K562 (cell line): ENCODE measurements at regions not wholly inside any gene's neighbourhood (a gene's known extent, or its start where the extent isn't known, plus 50 kb on each side); places are given as distances from the start of the nearest gene placed in this dataset.

Experiments used
- ATAC-seq: fragments of 200-7000 bp; cut with Tn5 transposase; 3 replicates; pipeline ENCODE4 v1.9.1; 2020; ENCODE audit warnings: moderate library complexity
- BruUV-seq: library from RNA; stranded (reverse); fragments of 400-500 nt; replicated peaks from 2 replicates; lab custom pipeline; 2021; lab: Mats Ljungman, UMichigan
- CTCF ChIA-PET: fragments of 300-600 bp; formaldehyde crosslinking; extraction: SDS; loops from one replicate; lab custom pipeline; 2021; ENCODE audit warnings: low intra/inter-chr PET ratio; lab: Yijun Ruan, JAX
- POLR2A ChIA-PET: fragments of 300-600, 350-650 bp; sonication (Branson Sonifier 250); formaldehyde crosslinking; extraction: SDS; loops from one replicate; lab custom pipeline; 2021; ENCODE audit warnings: antibody characterized with exemption, inconsistent platforms; lab: Yijun Ruan, JAX
- DNase-seq, 4 experiments: peaks; one replicate each; pipeline versions ENCODE4 v3.0.0 to v3.0.0-alpha.2; 2011 to 2018; ENCODE audit warnings: low spot score in 3 of 4, mixed read lengths in 3 of 4; ENCODE audit errors: extremely low read depth in 1 of 4
- FAIRE-seq: peaks from 2 replicates; lab custom pipeline; 2011; peaks lifted over from hg19 to GRCh38; lab: Jason Lieb, UNC
- H2AFZ ChIP-seq: 2 replicates; pipeline ENCODE4 v1.6.0; 2011; ENCODE audit warnings: low read depth, low read length, control low read depth, inconsistent platforms
- H3K27ac ChIP-seq: fragments of 200-600 bp; 3 replicates; pipeline ENCODE4 v1.8.0; 2011; ENCODE audit warnings: low read depth, mild to moderate bottlenecking, control low read depth, inconsistent platforms, low read length, moderate library complexity, mixed read lengths; ENCODE audit errors: extremely low read depth
- H3K27me3 ChIP-seq, 2 experiments: fragments of 300-600 bp in 1 of 2; 2 replicates in 1 of 2; 3 replicates in 1 of 2; pipeline versions ENCODE4 v1.6.0 to v1.8.0; 2011; ENCODE audit warnings: inconsistent platforms in 2 of 2, low read length in 2 of 2, mild to moderate bottlenecking in 1 of 2, mixed read lengths in 1 of 2, moderate library complexity in 1 of 2; ENCODE audit not compliant: control insufficient read depth in 2 of 2, insufficient read depth in 2 of 2
- H3K36me3 ChIP-seq: fragments of 300-600 bp; 3 replicates; pipeline ENCODE4 v1.8.0; 2011; ENCODE audit warnings: mild to moderate bottlenecking, low read length, inconsistent platforms; ENCODE audit not compliant: control insufficient read depth, insufficient read depth
- H3K4me1 ChIP-seq, 2 experiments: fragments of 200-600 bp in 1 of 2; replicated peaks in 1 of 2; 2 replicates in 1 of 2; 3 replicates in 1 of 2; pipeline versions ENCODE4 v1.5.1 to v1.8.0; 2011; ENCODE audit warnings: inconsistent platforms in 2 of 2, low read length in 2 of 2, mild to moderate bottlenecking in 1 of 2, mixed read lengths in 1 of 2, moderate library complexity in 1 of 2; ENCODE audit not compliant: control insufficient read depth in 2 of 2, insufficient read depth in 2 of 2
- H3K4me2 ChIP-seq: 2 replicates; pipeline ENCODE4 v1.6.1; 2011; ENCODE audit warnings: low read length, control low read depth, inconsistent platforms, mixed read lengths; ENCODE audit not compliant: insufficient read depth
- H3K4me3 ChIP-seq: fragments of 200-600 bp; sonication (generic), shearing (Covaris generic); 2 replicates; pipeline ENCODE4 v1.5.1; 2016; ENCODE audit warnings: control low read depth, inconsistent platforms
- H3K79me2 ChIP-seq: fragments of 200-600 bp; 3 replicates; pipeline ENCODE4 v1.8.0; 2011; ENCODE audit warnings: low read length, inconsistent platforms; ENCODE audit not compliant: control insufficient read depth, insufficient read depth
- H3K9ac ChIP-seq, 2 experiments: 2 replicates each; pipeline versions ENCODE4 v1.6.0 to v1.6.1; 2011; ENCODE audit warnings: low read depth in 2 of 2, low read length in 2 of 2, control low read depth in 1 of 2, inconsistent platforms in 1 of 2, mild to moderate bottlenecking in 1 of 2, mixed read lengths in 1 of 2; ENCODE audit not compliant: insufficient read depth in 1 of 2
- H3K9me1 ChIP-seq: one replicate; pipeline ENCODE4 v1.6.0; 2011; ENCODE audit warnings: inconsistent platforms, mild to moderate bottlenecking, low read length, moderate library complexity; ENCODE audit not compliant: control insufficient read depth, insufficient read depth
- H3K9me3 ChIP-seq: replicated peaks from 2 replicates; pipeline ENCODE4 v1.5.1; 2011; ENCODE audit warnings: low read depth, low read length, inconsistent platforms; ENCODE audit not compliant: control insufficient read depth, insufficient read depth
- H4K20me1 ChIP-seq: replicated peaks from 2 replicates; pipeline ENCODE4 v1.6.1; 2011; ENCODE audit warnings: low read length, inconsistent platforms, mixed read lengths; ENCODE audit not compliant: control insufficient read depth, insufficient read depth
- ATF1 ChIP-seq, 2 experiments: fragments of 450-650 bp in 1 of 2; IDR thresholded peaks; 2 replicates each; pipeline ENCODE4 v1.6.1; 2016; ENCODE audit warnings: missing compliant biosample characterization in 1 of 2, missing genetic modification characterization in 1 of 2
- BRD4 ChIP-seq: fragments of 200-600 bp; sonication (generic); IDR thresholded peaks from 2 replicates; pipeline ENCODE4 v1.6.1; 2017; ENCODE audit warnings: inconsistent platforms
- ELK1 ChIP-seq: sonication (generic); formaldehyde crosslinking; IDR thresholded peaks from 2 replicates; pipeline ENCODE4 v1.8.1; 2022; ENCODE audit warnings: missing genetic modification reagents
- NFYB ChIP-seq: IDR thresholded peaks from 2 replicates; pipeline ENCODE4 v1.6.1; 2011; ENCODE audit warnings: mild to moderate bottlenecking, moderate library complexity; ENCODE audit not compliant: insufficient read length; ENCODE audit errors: extremely low read depth
- NR2F6 ChIP-seq: fragments of 450-650 bp; formaldehyde crosslinking; IDR thresholded peaks from 2 replicates; pipeline ENCODE4 v1.4.0; 2020; ENCODE audit warnings: mild to moderate bottlenecking
- RBM34 ChIP-seq: fragments of 200-400 bp; formaldehyde crosslinking; IDR thresholded peaks from 2 replicates; pipeline ENCODE4 v1.6.1; 2018; ENCODE audit warnings: low read length, borderline replicate concordance; ENCODE audit not compliant: insufficient read depth
- RFX1 ChIP-seq: fragments of 450-650 bp; IDR thresholded peaks from 2 replicates; pipeline ENCODE4 v1.6.1; 2016; ENCODE audit warnings: mild to moderate bottlenecking, moderate library complexity
- SMARCB1 ChIP-seq: IDR thresholded peaks from 2 replicates; pipeline ENCODE4 v1.6.1; 2011; ENCODE audit warnings: improper control_type of control experiment, low read depth; ENCODE audit not compliant: insufficient read length
- TAF7 ChIP-seq: fragments of 450-650 bp; IDR thresholded peaks from 2 replicates; pipeline ENCODE4 v1.6.1; 2016; ENCODE audit warnings: missing genetic modification characterization, missing compliant biosample characterization
- ZBTB1 ChIP-seq: sonication (generic); formaldehyde crosslinking; IDR thresholded peaks from 2 replicates; pipeline ENCODE4 v1.8.1; 2023; ENCODE audit warnings: missing genetic modification reagents, low read depth, mild to moderate bottlenecking, borderline replicate concordance
- ZBTB11 ChIP-seq, 3 experiments: fragments of 200-800 bp in 1 of 3; fragments of 250-450 bp in 1 of 3; fragments of 450-650 bp in 1 of 3; sonication (Bioruptor Pico) in 1 of 3; sonication (Bioruptor generic) in 1 of 3; formaldehyde crosslinking in 1 of 3; IDR thresholded peaks; 2 replicates each; pipeline versions ENCODE4 v1.6.1 to v1.8.0; 2016 to 2022; ENCODE audit warnings: mild to moderate bottlenecking in 2 of 3, missing genetic modification characterization in 2 of 3, missing compliant biosample characterization in 1 of 3, moderate library complexity in 1 of 3
- ZBTB8A ChIP-seq: fragments of 450-650 bp; IDR thresholded peaks from 2 replicates; pipeline ENCODE4 v1.6.1; 2018; ENCODE audit warnings: mild to moderate bottlenecking, moderate library complexity; ENCODE audit not compliant: partially characterized antibody
- ZNF197 ChIP-seq: fragments of 200-800 bp; sonication (Bioruptor generic); IDR thresholded peaks from 2 replicates; pipeline ENCODE4 v1.6.1; 2016; ENCODE audit warnings: low read depth, missing genetic modification characterization, missing compliant biosample characterization
- ZNF316 ChIP-seq: fragments of 450-650 bp; IDR thresholded peaks from 2 replicates; pipeline ENCODE4 v1.6.1; 2016
- in situ Hi-C: fragments of 300-500 bp; cut with MboI; formaldehyde crosslinking; loops from 4 replicates; pipeline ENCODE4 v1.15.0; 2018; ENCODE audit warnings: inconsistent platforms, mixed read lengths
- intact Hi-C: fragments of 100-400 bp; cut with micrococcal nuclease; formaldehyde crosslinking; loops from 2 replicates; pipeline ENCODE4 v1.14.2; 2022
- TF ChIP-seq, protein P1 (sequence below): fragments of 450-650 bp; formaldehyde crosslinking; IDR thresholded peaks from 2 replicates; pipeline ENCODE4 v1.4.0; 2022; ENCODE audit warnings: missing genetic modification characterization

DNA sequence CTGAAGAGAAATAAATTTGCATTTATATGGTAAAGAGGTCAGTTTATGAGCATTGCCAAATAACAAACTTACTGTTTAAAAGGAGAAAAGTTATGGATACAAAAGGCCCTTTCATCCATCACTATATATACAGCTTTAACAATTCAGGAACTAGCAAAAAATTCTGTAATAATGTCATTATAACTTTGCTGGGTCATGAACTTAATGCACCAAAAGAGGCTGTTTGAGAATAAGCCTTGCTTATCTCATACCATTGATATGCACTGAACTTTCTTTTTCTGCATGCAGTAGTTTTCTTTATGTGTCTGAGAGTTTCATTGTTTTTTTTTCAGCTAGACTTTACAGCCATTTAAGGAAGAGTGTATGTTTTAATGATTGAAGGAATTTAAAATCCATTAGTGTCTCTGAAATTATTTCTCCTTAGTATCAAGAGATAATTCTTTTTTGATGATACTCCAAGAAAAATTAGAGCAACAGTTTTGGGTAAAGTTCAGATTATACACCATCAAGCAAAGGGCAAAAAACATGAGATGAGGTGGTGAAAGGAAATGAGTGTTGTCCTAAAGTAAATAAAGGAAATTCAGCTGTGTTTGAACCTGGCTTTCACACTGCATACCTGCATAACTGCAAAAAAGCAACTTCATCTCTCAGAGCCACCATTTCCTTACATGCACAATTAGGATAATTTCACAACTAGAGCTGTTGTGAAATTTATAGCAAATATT lies 188.2 kb upstream of the ANO3 start:
- intact Hi-C loops, result no loop called here
- no peak overlapping the region for H3K4me2 ChIP-seq
- no peak overlapping the region for H3K9ac ChIP-seq
- H4K20me1 ChIP-seq, result no peaks in the 10 kb centered on the region
- in situ Hi-C loops, result no loop called here
- H3K9me1 ChIP-seq, result no peaks in the 10 kb centered on the region
- H3K4me3 ChIP-seq, result no peak overlapping the region
- no peaks in the 10 kb centered on the region for H3K27me3 ChIP-seq
- POLR2A ChIA-PET, result no interaction called here
- DNase-seq, result no peak
- no peak for FAIRE-seq
- no peaks in the 10 kb centered on the region for H3K9me3 ChIP-seq
- no peak for ATAC-seq
- no peaks in the 10 kb centered on the region for H3K4me1 ChIP-seq
- no TSS peak for BruUV-seq
- H3K27ac ChIP-seq, result no peak overlapping the region
- H3K79me2 ChIP-seq, result no peaks in the 10 kb centered on the region
- no peak overlapping the region for H2AFZ ChIP-seq
- H3K36me3 ChIP-seq, result no peaks in the 10 kb centered on the region
- CTCF ChIA-PET, result no interaction called here
- no peak for TF ChIP-seq TAF7 (tag)
- no peak for TF ChIP-seq ATF1 (CRISPR knock-in tag; IDR thresholded peaks at IDR 0.05)
- TF ChIP-seq ATF1 (tag; IDR thresholded peaks at IDR 0.05), result no peak
- no peak for TF ChIP-seq RFX1
- no peak for TF ChIP-seq ZNF316
- TF ChIP-seq NR2F6 (CRISPR knock-in tag), result no peak
- TF ChIP-seq ZNF197 (CRISPR knock-in tag), result no peak
- no peak for TF ChIP-seq ELK1
- TF ChIP-seq NFYB, result no peak
- no peak for TF ChIP-seq SMARCB1
- TF ChIP-seq ZBTB1, result no peak
- no peak for TF ChIP-seq ZBTB8A
- TF ChIP-seq RBM34, result no peak
- TF ChIP-seq, protein P1, sequence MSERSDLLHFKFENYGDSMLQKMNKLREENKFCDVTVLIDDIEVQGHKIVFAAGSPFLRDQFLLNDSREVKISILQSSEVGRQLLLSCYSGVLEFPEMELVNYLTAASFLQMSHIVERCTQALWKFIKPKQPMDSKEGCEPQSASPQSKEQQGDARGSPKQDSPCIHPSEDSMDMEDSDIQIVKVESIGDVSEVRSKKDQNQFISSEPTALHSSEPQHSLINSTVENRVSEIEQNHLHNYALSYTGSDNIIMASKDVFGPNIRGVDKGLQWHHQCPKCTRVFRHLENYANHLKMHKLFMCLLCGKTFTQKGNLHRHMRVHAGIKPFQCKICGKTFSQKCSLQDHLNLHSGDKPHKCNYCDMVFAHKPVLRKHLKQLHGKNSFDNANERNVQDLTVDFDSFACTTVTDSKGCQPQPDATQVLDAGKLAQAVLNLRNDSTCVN, result no peak
- TF ChIP-seq BRD4, result no peak
- TF ChIP-seq ZBTB11 (CRISPR knock-in tag; IDR thresholded peaks at IDR 0.05), result no peak
